Loucy (cell line): ENCODE measurements at regions not wholly inside any gene's neighbourhood (a gene's known extent, or its start where the extent isn't known, plus 50 kb on each side); places are given as distances from the start of the nearest gene placed in this dataset.

Source experiments
- H2AFZ ChIP-seq: fragments of 200-600 bp; sonication (generic); 2 replicates; pipeline ENCODE4 v1.6.0; 2016; ENCODE audit warnings: antibody characterized with exemption, mild to moderate bottlenecking, low read length, moderate library complexity
- H3F3A ChIP-seq: fragments of 200-600 bp; 2 replicates; pipeline ENCODE4 v1.6.0; 2016; ENCODE audit warnings: antibody characterized with exemption, low read depth, mild to moderate bottlenecking
- H3K27me3 ChIP-seq: fragments of 200-600 bp; sonication (generic); 2 replicates; pipeline ENCODE4 v1.6.1; 2014; ENCODE audit warnings: low read length, mild to moderate bottlenecking; ENCODE audit not compliant: insufficient read depth, poor library complexity, severe bottlenecking
- H3K36me3 ChIP-seq: fragments of 200-600 bp; sonication (generic); 2 replicates; pipeline ENCODE4 v1.6.1; 2016; ENCODE audit warnings: low read length; ENCODE audit not compliant: insufficient read depth
- H3K4me1 ChIP-seq: fragments of 200-600 bp; sonication (generic); 2 replicates; pipeline ENCODE4 v1.5.1; 2014; ENCODE audit warnings: low read length, mild to moderate bottlenecking; ENCODE audit not compliant: insufficient read depth, poor library complexity, severe bottlenecking
- H3K4me2 ChIP-seq: fragments of 200-600 bp; sonication (generic); 2 replicates; pipeline ENCODE4 v1.6.0; 2014; ENCODE audit warnings: antibody characterized with exemption, low read length, low read depth, mild to moderate bottlenecking; ENCODE audit not compliant: poor library complexity, severe bottlenecking
- H3K4me3 ChIP-seq: fragments of 200-600 bp; sonication (generic); 2 replicates; pipeline ENCODE4 v1.5.1; 2014; ENCODE audit warnings: low read length, mild to moderate bottlenecking, mixed read lengths; ENCODE audit not compliant: poor library complexity, severe bottlenecking
- H3K79me2 ChIP-seq: fragments of 200-600 bp; sonication (generic); 2 replicates; pipeline ENCODE4 v1.6.1; 2014; ENCODE audit warnings: low read length; ENCODE audit not compliant: insufficient read depth
- H3K9ac ChIP-seq: fragments of 200-600 bp; sonication (generic); 2 replicates; pipeline ENCODE4 v1.6.0; 2014; ENCODE audit warnings: mild to moderate bottlenecking, low read depth, low read length, moderate library complexity; ENCODE audit not compliant: poor library complexity, severe bottlenecking
- H3K9me2 ChIP-seq: fragments of 200-600 bp; sonication (generic); replicated peaks from 2 replicates; pipeline ENCODE4 v1.6.1; 2016; ENCODE audit warnings: low read depth, low read length, mixed read lengths
- H3K9me3 ChIP-seq: fragments of 200-600 bp; sonication (generic); 2 replicates; pipeline ENCODE4 v1.6.1; 2014; ENCODE audit warnings: mild to moderate bottlenecking, antibody characterized with exemption, low read length, low read depth; ENCODE audit not compliant: insufficient read depth
- H4K20me1 ChIP-seq: fragments of 200-600 bp; sonication (generic); 2 replicates; pipeline ENCODE4 v1.6.0; 2014; ENCODE audit warnings: antibody characterized with exemption, low read length, mild to moderate bottlenecking; ENCODE audit not compliant: insufficient read depth, poor library complexity, severe bottlenecking
- EZH2phosphoT487 ChIP-seq: fragments of 200-600 bp; IDR thresholded peaks from 2 replicates; pipeline ENCODE4 v1.6.1; 2018; ENCODE audit warnings: antibody characterized with exemption, mild to moderate bottlenecking, moderate library complexity, borderline replicate concordance
- TF ChIP-seq, protein P1 (sequence below): fragments of 200-600 bp; sonication (generic); conservative IDR thresholded peaks from 2 replicates; pipeline ENCODE4 v1.5.1; 2014; ENCODE audit warnings: mild to moderate bottlenecking, antibody characterized with exemption, low read length

DNA sequence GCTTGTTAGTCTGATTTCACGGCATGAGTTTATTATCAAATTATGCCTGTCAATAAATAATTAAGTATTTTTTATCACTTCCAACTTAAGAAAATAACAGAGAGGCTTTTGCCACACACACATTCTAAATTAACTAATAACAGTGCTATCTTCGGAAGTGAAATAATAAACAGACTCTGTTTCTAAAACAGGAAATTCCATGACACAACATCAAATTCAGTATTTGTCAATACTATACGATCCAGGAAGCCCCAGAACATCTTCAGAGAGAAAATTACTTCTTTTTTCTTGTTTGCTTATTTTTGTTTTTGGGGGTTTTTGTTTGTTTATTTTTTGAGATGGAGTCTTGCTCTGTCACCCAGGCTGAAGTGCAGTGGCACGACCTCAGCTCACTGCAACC is 150.7 kb upstream of the PRDM1 start:
- no peaks in the 10 kb centered on the region for H3F3A ChIP-seq
- no peaks in the 10 kb centered on the region for H3K4me1 ChIP-seq
- H3K9me3 ChIP-seq, result no peaks in the 10 kb centered on the region
- H3K4me3 ChIP-seq, result no peak overlapping the region
- H4K20me1 ChIP-seq, result no peaks in the 10 kb centered on the region
- H3K9ac ChIP-seq, result no peak overlapping the region
- no peak overlapping the region for H2AFZ ChIP-seq
- H3K9me2 ChIP-seq, result no peaks in the 10 kb centered on the region
- H3K36me3 ChIP-seq, result no peaks in the 10 kb centered on the region
- no peaks in the 10 kb centered on the region for H3K79me2 ChIP-seq
- H3K27me3 ChIP-seq, result no peaks in the 10 kb centered on the region
- TF ChIP-seq EZH2phosphoT487, result no peak
- TF ChIP-seq, protein P1, sequence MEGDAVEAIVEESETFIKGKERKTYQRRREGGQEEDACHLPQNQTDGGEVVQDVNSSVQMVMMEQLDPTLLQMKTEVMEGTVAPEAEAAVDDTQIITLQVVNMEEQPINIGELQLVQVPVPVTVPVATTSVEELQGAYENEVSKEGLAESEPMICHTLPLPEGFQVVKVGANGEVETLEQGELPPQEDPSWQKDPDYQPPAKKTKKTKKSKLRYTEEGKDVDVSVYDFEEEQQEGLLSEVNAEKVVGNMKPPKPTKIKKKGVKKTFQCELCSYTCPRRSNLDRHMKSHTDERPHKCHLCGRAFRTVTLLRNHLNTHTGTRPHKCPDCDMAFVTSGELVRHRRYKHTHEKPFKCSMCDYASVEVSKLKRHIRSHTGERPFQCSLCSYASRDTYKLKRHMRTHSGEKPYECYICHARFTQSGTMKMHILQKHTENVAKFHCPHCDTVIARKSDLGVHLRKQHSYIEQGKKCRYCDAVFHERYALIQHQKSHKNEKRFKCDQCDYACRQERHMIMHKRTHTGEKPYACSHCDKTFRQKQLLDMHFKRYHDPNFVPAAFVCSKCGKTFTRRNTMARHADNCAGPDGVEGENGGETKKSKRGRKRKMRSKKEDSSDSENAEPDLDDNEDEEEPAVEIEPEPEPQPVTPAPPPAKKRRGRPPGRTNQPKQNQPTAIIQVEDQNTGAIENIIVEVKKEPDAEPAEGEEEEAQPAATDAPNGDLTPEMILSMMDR, result no peak
- H3K4me2 ChIP-seq, result no peak overlapping the region

DNA sequence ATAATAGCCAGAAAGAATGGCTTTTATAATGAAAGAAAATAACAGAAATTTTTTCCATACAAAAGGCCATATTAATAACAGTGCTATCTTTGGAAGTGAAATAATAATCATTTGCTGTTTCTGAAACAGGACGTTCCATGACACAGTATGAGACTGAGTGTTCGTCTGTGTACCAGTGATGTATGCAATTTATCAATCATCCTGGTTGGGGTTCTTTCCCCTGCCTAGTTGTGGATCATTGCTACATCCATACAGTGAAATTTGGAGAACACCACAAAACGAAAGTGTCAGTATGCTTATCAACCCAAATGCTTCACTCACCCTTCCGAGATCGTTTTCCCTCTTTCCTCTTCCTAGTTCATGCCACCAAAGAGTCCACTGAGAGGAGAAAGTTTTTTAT is 151.4 kb upstream of the PRDM1 start:
- no peak for TF ChIP-seq EZH2phosphoT487
- TF ChIP-seq, protein P1, result no peak

DNA sequence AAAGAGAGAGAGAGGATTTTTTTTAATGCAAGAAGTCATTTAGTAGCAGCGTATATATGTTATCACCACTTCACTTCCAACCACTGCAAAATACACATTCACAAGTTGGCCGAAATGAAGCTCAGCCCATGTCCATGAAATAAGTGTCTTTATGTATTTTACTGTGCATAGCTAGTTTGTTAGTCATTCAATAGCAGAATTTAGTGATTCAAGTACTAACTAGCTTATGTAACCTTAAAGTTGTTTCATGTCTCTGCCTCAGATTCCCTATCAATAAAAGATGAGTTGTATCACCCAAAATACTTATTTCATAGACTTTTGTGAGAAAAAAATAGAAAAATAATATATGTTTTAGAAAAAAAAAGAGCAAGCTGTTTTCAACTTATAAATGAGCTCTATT is 153.7 kb upstream of the PRDM1 start:
- Histone ChIP-seq H3K4me1 (no peaks in the 10 kb centered on the region), H2AFZ (no peak overlapping the region), H4K20me1 (no peaks in the 10 kb centered on the region), H3K79me2 (no peaks in the 10 kb centered on the region), H3K9me3 (no peaks in the 10 kb centered on the region), H3K27me3 (no peaks in the 10 kb centered on the region), H3K4me2 (no peak overlapping the region), H3K36me3 (no peaks in the 10 kb centered on the region), H3K9ac (no peak overlapping the region), H3K9me2 (no peaks in the 10 kb centered on the region), H3F3A (no peaks in the 10 kb centered on the region), H3K4me3 (no peak overlapping the region)
- TF ChIP-seq, protein P1, result no peak
- TF ChIP-seq EZH2phosphoT487, result no peak

More for the DNA sequence above, 151.4 kb upstream of the PRDM1 start:
- no peaks in the 10 kb centered on the region for H3K36me3 ChIP-seq
- H3K4me2 ChIP-seq, result no peak overlapping the region
- no peaks in the 10 kb centered on the region for H3K9me2 ChIP-seq
- no peak overlapping the region for H2AFZ ChIP-seq
- no peak overlapping the region for H3K4me3 ChIP-seq
- no peaks in the 10 kb centered on the region for H4K20me1 ChIP-seq
- H3F3A ChIP-seq, result no peaks in the 10 kb centered on the region
- no peaks in the 10 kb centered on the region for H3K79me2 ChIP-seq
- no peaks in the 10 kb centered on the region for H3K9me3 ChIP-seq
- no peak overlapping the region for H3K9ac ChIP-seq
- H3K4me1 ChIP-seq, result no peaks in the 10 kb centered on the region
- H3K27me3 ChIP-seq, result no peaks in the 10 kb centered on the region
